ENCODE measurements at regions not wholly inside any gene's neighbourhood (a gene's known extent, or its start where the extent isn't known, plus 50 kb on each side); places are given as distances from the start of the nearest gene placed in this dataset.

DNA sequence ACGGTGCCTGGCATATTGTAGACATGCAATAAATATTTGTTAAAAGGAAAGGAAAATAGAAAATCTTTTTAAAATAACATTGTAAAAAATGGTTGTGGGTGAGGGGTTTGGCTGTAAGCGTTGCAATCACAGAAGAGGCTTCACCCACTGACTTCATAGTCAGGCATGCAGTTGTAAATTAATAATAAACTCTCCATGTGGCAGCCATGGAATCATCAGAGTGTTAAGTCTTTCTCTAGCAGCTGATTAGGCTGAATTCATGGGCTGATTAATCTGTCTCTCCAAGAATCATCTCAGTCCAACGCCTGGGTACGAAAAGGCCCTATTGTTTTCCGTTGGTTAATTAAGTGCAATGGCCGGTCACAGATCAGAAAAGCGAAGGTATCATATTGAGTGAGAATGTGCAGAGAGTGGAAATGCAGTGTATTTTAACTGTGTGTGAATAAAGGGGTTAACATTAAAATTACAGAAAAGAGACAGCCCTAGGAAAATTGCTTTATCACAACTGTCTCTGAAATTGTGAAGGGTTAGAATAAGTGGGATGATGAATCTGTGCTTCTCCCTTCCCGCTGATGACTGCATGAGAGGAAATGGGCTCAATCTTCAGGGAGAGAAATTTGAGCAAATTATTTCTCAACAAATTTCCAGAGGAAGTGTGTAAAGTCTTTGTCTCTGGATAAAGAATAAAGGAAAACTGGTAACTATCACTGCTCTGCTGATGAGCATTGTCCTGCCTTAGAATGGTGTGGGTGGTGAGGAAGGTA, 269.0 kb downstream of the FAM76B start:
- H3K4me3 ChIP-seq: no peak overlapping the region
- WGBS, 2 donors (ENCODE audit: low coverage in 1 of 2): 86 to 88% methylated on average over 4 to 8 of the region's 8 CpGs
- no peak for ATAC-seq
- no peaks in the 10 kb centered on the region for H3K9me3 ChIP-seq
- no peaks in the 10 kb centered on the region for H3K27me3 ChIP-seq
- H3K4me1 ChIP-seq: no peaks in the 10 kb centered on the region
- no peaks in the 10 kb centered on the region for H3K36me3 ChIP-seq
- no peak for TF ChIP-seq POLR2AphosphoS5 (IDR thresholded peaks at IDR 0.05)
- TF ChIP-seq, protein P1, sequence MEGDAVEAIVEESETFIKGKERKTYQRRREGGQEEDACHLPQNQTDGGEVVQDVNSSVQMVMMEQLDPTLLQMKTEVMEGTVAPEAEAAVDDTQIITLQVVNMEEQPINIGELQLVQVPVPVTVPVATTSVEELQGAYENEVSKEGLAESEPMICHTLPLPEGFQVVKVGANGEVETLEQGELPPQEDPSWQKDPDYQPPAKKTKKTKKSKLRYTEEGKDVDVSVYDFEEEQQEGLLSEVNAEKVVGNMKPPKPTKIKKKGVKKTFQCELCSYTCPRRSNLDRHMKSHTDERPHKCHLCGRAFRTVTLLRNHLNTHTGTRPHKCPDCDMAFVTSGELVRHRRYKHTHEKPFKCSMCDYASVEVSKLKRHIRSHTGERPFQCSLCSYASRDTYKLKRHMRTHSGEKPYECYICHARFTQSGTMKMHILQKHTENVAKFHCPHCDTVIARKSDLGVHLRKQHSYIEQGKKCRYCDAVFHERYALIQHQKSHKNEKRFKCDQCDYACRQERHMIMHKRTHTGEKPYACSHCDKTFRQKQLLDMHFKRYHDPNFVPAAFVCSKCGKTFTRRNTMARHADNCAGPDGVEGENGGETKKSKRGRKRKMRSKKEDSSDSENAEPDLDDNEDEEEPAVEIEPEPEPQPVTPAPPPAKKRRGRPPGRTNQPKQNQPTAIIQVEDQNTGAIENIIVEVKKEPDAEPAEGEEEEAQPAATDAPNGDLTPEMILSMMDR (IDR thresholded peaks at IDR 0.05): no peak
- no peak for TF ChIP-seq EP300 (IDR thresholded peaks at IDR 0.05)
- TF ChIP-seq POLR2A (IDR thresholded peaks at IDR 0.05): no peak
- H3K27ac ChIP-seq: no peak overlapping the region

DNA sequence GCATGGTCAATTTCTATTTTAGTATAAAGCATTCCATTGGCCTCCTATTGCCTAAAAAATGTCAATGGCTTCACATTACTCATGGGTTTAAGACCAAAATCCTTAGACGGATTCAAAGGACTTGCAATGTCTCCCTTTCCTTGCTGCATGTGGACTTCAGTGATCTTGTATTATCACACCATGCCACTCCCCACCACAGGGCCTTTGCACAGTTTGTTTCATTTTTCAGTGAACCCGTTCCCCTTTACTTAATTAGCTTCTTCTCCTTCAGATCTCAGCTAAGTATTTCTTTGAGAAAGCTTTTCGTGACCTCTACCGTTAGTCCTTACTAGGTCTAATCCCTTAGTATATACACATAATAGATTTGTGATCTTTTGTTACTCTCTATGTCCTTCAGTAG, 269.7 kb downstream of the FAM76B start:
- WGBS, 2 donors (ENCODE audit: low coverage in 1 of 2): 90 to 98% methylated on average over 4 of the region's 4 CpGs
- Histone ChIP-seq H3K4me1 (no peaks in the 10 kb centered on the region), H3K36me3 (no peaks in the 10 kb centered on the region), H3K4me3 (no peak overlapping the region), H3K27ac (no peak overlapping the region), H3K9me3 (no peaks in the 10 kb centered on the region), H3K27me3 (no peaks in the 10 kb centered on the region)
- no peak for TF ChIP-seq EP300 (IDR thresholded peaks at IDR 0.05)
- TF ChIP-seq, protein P1 (IDR thresholded peaks at IDR 0.05): no peak
- no peak for TF ChIP-seq POLR2AphosphoS5 (IDR thresholded peaks at IDR 0.05)
- no peak for TF ChIP-seq POLR2A (IDR thresholded peaks at IDR 0.05)
- ATAC-seq: no peak

DNA sequence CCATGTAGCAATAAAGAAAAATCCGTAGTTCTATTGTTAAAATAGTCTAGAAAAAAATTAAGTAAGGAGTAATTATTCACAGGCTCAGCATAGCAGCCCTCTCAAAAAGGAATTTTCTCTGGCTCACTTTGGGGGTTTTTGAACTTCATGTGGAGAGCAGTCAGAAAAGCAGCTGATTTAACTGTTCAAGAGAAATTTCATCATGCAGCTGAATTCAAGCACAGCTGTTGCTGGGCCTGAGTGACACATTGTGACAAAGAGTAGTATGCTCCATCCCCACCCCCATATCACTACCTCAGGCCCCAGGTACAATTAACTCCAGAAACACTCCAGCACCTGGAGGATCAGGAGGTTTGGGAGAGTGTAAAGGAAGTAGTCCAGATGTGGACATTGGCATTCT, 272.1 kb downstream of the FAM76B start:
- no peak overlapping the region for H3K4me3 ChIP-seq
- H3K27me3 ChIP-seq: no peaks in the 10 kb centered on the region
- H3K27ac ChIP-seq: no peak overlapping the region
- no peak for ATAC-seq
- TF ChIP-seq POLR2A (IDR thresholded peaks at IDR 0.05) (no peak), POLR2AphosphoS5 (IDR thresholded peaks at IDR 0.05) (no peak), EP300 (IDR thresholded peaks at IDR 0.05) (no peak)
- TF ChIP-seq, protein P1 (IDR thresholded peaks at IDR 0.05): no peak
- peaks cover 0 to 11% (median 0%) of the 10 kb centered on the region in 3 donors for H3K4me1 ChIP-seq
- whole genome bisulfite sequencing, 2 donors (ENCODE audit: low coverage in 1 of 2): 44 to 45% methylated on average over 1 of the region's 1 CpG
- H3K36me3 ChIP-seq: no peaks in the 10 kb centered on the region
- H3K9me3 ChIP-seq: no peaks in the 10 kb centered on the region

DNA sequence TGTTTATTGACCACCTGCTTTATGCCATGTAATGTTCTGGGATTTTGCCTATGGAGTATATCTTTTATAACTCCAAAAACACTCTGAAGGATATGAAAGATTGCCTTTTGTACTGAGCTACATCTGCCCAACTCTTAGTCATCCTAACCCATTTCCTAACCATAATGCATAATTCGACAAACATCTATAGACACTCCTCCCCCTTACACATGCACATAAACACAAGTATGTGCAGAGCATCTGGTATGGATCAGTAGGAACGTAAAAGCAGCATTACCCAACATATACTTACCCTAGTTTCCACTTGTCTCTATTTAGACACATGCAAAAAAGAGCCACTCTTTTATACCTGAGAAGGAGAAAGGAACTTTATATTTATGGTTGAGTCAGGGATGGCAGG, 272.8 kb downstream of the FAM76B start:
- no peaks in the 10 kb centered on the region for H3K27me3 ChIP-seq
- H3K4me1 ChIP-seq: peaks cover 0 to 17% (median 0%) of the 10 kb centered on the region in 3 donors
- 88 to 96% methylated on average over 2 of the region's 2 CpGs for WGBS, 2 donors (ENCODE audit: low coverage in 1 of 2)
- TF ChIP-seq POLR2AphosphoS5 (IDR thresholded peaks at IDR 0.05): no peak
- no peak for TF ChIP-seq EP300 (IDR thresholded peaks at IDR 0.05)
- no peak for TF ChIP-seq POLR2A (IDR thresholded peaks at IDR 0.05)
- TF ChIP-seq, protein P1 (IDR thresholded peaks at IDR 0.05): no peak
- H3K9me3 ChIP-seq: no peaks in the 10 kb centered on the region
- ATAC-seq: no peak
- no peak overlapping the region for H3K4me3 ChIP-seq
- no peak overlapping the region for H3K27ac ChIP-seq
- no peaks in the 10 kb centered on the region for H3K36me3 ChIP-seq

DNA sequence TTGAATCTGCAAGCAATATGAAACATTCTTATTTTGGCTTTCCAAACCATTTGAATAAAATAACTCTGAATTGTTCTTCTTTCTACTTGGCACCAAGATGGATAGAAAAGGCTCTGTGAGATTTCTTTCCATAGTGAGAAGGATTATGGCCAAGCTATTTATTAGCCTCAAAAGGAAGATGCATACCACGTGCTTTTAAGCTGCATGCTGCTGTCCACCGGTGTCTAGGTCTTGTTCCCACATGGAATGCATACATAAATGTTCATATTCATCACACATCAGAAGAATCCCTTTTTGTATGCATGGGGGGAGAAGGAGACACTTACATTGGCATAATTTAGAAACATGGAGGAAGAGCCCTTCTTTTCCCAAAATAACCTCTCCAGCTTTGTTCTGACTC, 273.4 kb downstream of the FAM76B start:
- Histone ChIP-seq H3K9me3 (no peaks in the 10 kb centered on the region), H3K36me3 (no peaks in the 10 kb centered on the region), H3K27me3 (no peaks in the 10 kb centered on the region), H3K27ac (no peak overlapping the region), H3K4me3 (no peak overlapping the region), H3K4me1 (peaks cover 0 to 17% (median 0%) of the 10 kb centered on the region in 3 donors)
- 48% methylated on average over 2 of the region's 2 CpGs; no CpG with 5 or more reads in 1 of the 2 donors for WGBS, 2 donors (ENCODE audit: low coverage in 1 of 2)
- no peak for ATAC-seq
- TF ChIP-seq POLR2AphosphoS5 (IDR thresholded peaks at IDR 0.05) (no peak), EP300 (IDR thresholded peaks at IDR 0.05) (no peak)
